NCI-H748 (cell line): ENCODE measurements at regions not wholly inside any gene's neighbourhood (a gene's known extent, or its start where the extent isn't known, plus 50 kb on each side); places are given as distances from the start of the nearest gene placed in this dataset.

ENCODE experiments used
- DNase-seq: peaks from one replicate; lab custom pipeline; 2025; ENCODE audit not compliant: unreplicated experiment; lab: John Stamatoyannopoulos, UW

- DNase-seq, result no peak
Measured at GRCh38 chr10:71042699-71043098, 154.3 kb upstream of the PCBD1 start.

GRCh38 chr10:71043858-71044257, 155.5 kb upstream of the PCBD1 start:
- DNase-seq, result no peak

GRCh38 chr10:71044720-71045119, 156.4 kb upstream of the PCBD1 start:
- no peak for DNase-seq

GRCh38 chr10:71045204-71045809, 156.9 kb upstream of the PCBD1 start:
- peak; percentile 77 for DNase-seq

GRCh38 chr10:71045936-71046335, 157.6 kb upstream of the PCBD1 start:
- DNase-seq, result no peak

GRCh38 chr10:71046747-71047146, 158.4 kb upstream of the PCBD1 start:
- no peak for DNase-seq

GRCh38 chr10:71048971-71049615, 160.7 kb upstream of the PCBD1 start:
- no peak for DNase-seq

- DNase-seq, result no peak
Measured at GRCh38 chr10:71049994-71050393, 161.6 kb upstream of the PCBD1 start.

GRCh38 chr10:71052076-71052660, 160.2 kb upstream of the UNC5B start:
- no peak for DNase-seq

GRCh38 chr10:71052708-71053107, 159.7 kb upstream of the UNC5B start:
- DNase-seq, result no peak

GRCh38 chr10:71053169-71053895, 159.0 kb upstream of the UNC5B start:
- DNase-seq, result no peak

- DNase-seq, result no peak
Measured at GRCh38 chr10:71058308-71058707, 154.1 kb upstream of the UNC5B start.

GRCh38 chr10:71059054-71059818, 153.1 kb upstream of the UNC5B start:
- no peak for DNase-seq

- DNase-seq, result no peak
Measured at GRCh38 chr10:71059943-71060342, 152.4 kb upstream of the UNC5B start.

GRCh38 chr10:71060476-71061426, 151.6 kb upstream of the UNC5B start:
- no peak for DNase-seq

GRCh38 chr10:71061472-71061871, 150.9 kb upstream of the UNC5B start:
- no peak for DNase-seq

GRCh38 chr10:71062156-71062555, 150.2 kb upstream of the UNC5B start:
- no peak for DNase-seq

GRCh38 chr10:71063401-71063800, 149.0 kb upstream of the UNC5B start:
- no peak for DNase-seq

- no peak for DNase-seq
Measured at GRCh38 chr10:71064413-71065118, 147.8 kb upstream of the UNC5B start.
